Testis (tissue), 2 donors: ENCODE measurements at regions not wholly inside any gene's neighbourhood (a gene's known extent, or its start where the extent isn't known, plus 50 kb on each side); places are given as distances from the start of the nearest gene placed in this dataset.

ENCODE experiments used
- DNase-seq: peaks from one replicate; pipeline ENCODE4 v3.0.0-alpha.2; 2019
- H3K27ac ChIP-seq, 2 donors: fragments of 200-600 bp; sonication (generic); one replicate each; pipeline ENCODE4 v1.5.1; 2019
- H3K27me3 ChIP-seq: fragments of 200-600 bp; sonication (generic); one replicate; pipeline ENCODE4 v1.5.1; 2019
- H3K36me3 ChIP-seq: fragments of 200-600 bp; sonication (generic); one replicate; pipeline ENCODE4 v1.5.1; 2017; ENCODE audit warnings: low read depth; ENCODE audit errors: missing control alignments
- H3K4me1 ChIP-seq: fragments of 200-600 bp; sonication (generic); one replicate; pipeline ENCODE4 v1.5.1; 2019
- H3K4me3 ChIP-seq, 2 donors: fragments of 200-600 bp; sonication (generic); one replicate each; pipeline ENCODE4 v1.5.1; 2017 to 2019
- H3K9me3 ChIP-seq: fragments of 200-600 bp; sonication (generic); one replicate; pipeline ENCODE4 v1.5.1; 2017
- POLR2A ChIP-seq: fragments of 450-650 bp; IDR thresholded peaks from one replicate; pipeline ENCODE4 v1.6.1; 2017; ENCODE audit warnings: antibody characterized with exemption, mild to moderate bottlenecking, moderate library complexity
- WGBS, 2 donors: methylation state at CpG; one replicate each; pipeline ENCODE4 v1.1.5; 2018; 5-methylcytosine and 5-hydroxymethylcytosine counted together
- intact Hi-C: fragments of 100-400 bp; cut with DNase I; formaldehyde crosslinking; loops from one replicate; pipeline ENCODE4 v1.15.1; 2023; ENCODE audit warnings: low total_unique reads
- TF ChIP-seq, protein P1 (sequence below), 3 experiments: fragments of 450-650 bp in 2 of 3; fragments of 200-600 bp in 1 of 3; sonication (generic) in 1 of 3; IDR thresholded peaks; one replicate each; pipeline ENCODE4 v1.5.1; 2016 to 2019; ENCODE audit warnings: antibody characterized with exemption in 3 of 3, mild to moderate bottlenecking in 2 of 3, moderate library complexity in 1 of 3

DNA sequence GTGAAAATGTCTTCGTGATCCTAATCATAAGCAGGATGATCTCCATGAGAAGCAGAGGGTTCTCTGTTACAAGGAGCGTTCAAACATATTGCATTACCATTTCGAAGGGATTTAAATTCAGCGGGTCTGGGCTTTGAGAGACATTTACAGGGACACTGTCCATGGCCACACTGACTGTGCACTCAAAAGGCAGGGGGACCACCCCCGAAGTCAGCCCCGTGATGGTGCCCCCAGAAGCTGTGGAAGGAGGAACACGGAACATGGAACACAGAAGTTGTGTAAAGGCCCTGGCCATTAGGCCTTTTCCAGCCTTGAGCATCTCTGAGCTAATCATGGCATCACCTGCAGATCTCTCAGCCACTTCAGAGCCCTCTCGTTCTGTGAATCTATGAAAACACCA is 268.4 kb upstream of the MYT1L start:
- Histone ChIP-seq H3K9me3 (no peaks in the 10 kb centered on the region), H3K36me3 (no peaks in the 10 kb centered on the region), H3K27me3 (no peaks in the 10 kb centered on the region), H3K27ac (no peak overlapping the region), H3K4me1 (no peaks in the 10 kb centered on the region), H3K4me3 (no peak overlapping the region)
- no peak for TF ChIP-seq POLR2A
- TF ChIP-seq, protein P1, sequence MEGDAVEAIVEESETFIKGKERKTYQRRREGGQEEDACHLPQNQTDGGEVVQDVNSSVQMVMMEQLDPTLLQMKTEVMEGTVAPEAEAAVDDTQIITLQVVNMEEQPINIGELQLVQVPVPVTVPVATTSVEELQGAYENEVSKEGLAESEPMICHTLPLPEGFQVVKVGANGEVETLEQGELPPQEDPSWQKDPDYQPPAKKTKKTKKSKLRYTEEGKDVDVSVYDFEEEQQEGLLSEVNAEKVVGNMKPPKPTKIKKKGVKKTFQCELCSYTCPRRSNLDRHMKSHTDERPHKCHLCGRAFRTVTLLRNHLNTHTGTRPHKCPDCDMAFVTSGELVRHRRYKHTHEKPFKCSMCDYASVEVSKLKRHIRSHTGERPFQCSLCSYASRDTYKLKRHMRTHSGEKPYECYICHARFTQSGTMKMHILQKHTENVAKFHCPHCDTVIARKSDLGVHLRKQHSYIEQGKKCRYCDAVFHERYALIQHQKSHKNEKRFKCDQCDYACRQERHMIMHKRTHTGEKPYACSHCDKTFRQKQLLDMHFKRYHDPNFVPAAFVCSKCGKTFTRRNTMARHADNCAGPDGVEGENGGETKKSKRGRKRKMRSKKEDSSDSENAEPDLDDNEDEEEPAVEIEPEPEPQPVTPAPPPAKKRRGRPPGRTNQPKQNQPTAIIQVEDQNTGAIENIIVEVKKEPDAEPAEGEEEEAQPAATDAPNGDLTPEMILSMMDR (IDR thresholded peaks at IDR 0.05), result no peak
- 92 to 94% methylated on average over 8 of the region's 8 CpGs for WGBS, 2 donors
- DNase-seq, result no peak
- intact Hi-C loops, result no loop called here

DNA sequence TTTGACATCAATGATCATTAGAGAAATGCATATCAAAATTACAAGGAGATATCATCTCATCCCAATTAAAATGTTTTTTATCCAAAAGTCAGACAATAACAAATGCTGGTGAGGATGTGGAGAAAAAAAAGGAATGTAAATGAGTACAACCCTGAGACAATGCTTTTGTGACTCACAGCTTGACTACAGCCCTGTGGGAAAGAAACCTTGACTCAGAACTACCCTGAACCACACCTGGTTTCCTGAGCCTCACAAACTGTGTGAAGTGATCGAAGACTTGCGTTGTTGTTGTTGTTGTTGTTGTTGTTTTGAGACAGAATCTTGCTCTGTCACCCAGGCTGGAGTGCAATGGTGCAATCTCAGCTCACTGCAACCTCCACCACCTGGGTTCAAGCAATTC is 266.6 kb upstream of the MYT1L start:
- Histone ChIP-seq H3K4me1 (no peaks in the 10 kb centered on the region), H3K36me3 (no peaks in the 10 kb centered on the region), H3K27me3 (no peaks in the 10 kb centered on the region), H3K27ac (no peak overlapping the region), H3K4me3 (no peak overlapping the region), H3K9me3 (no peaks in the 10 kb centered on the region)
- 71 to 100% methylated on average over 2 of the region's 2 CpGs for WGBS, 2 donors
- intact Hi-C loops, result no loop called here
- TF ChIP-seq, protein P1 (IDR thresholded peaks at IDR 0.05), result no peak
- no peak for TF ChIP-seq POLR2A
- DNase-seq, result no peak

DNA sequence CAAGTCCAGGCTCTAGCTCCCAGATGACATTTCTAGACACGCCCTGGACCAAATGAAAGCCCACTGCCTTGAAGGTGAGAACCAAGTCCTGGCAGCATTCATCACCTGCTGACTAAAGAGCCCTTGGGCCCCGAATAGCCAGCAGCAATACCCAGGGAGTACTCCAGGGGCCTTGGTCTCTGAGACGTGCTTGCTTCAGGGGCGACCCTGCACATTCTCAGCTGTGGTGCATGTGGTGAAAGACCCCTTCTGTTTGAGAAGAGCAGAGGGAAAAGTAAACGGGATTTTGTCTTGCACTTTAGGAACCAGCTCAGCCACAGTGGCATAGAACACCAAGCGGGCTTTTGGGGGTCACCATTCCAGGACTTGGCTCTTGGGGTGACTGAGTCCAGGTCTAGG is 260.5 kb upstream of the MYT1L start:
- Histone ChIP-seq H3K27me3 (no peaks in the 10 kb centered on the region), H3K9me3 (no peaks in the 10 kb centered on the region), H3K4me1 (no peaks in the 10 kb centered on the region), H3K4me3 (no peak overlapping the region), H3K36me3 (no peaks in the 10 kb centered on the region), H3K27ac (no peak overlapping the region)
- intact Hi-C loops, result no loop called here
- DNase-seq, result no peak
- TF ChIP-seq POLR2A, result no peak
- TF ChIP-seq, protein P1 (IDR thresholded peaks at IDR 0.05), result no peak
- WGBS, 2 donors, result 76 to 86% methylated on average over 5 to 6 of the region's 6 CpGs

DNA sequence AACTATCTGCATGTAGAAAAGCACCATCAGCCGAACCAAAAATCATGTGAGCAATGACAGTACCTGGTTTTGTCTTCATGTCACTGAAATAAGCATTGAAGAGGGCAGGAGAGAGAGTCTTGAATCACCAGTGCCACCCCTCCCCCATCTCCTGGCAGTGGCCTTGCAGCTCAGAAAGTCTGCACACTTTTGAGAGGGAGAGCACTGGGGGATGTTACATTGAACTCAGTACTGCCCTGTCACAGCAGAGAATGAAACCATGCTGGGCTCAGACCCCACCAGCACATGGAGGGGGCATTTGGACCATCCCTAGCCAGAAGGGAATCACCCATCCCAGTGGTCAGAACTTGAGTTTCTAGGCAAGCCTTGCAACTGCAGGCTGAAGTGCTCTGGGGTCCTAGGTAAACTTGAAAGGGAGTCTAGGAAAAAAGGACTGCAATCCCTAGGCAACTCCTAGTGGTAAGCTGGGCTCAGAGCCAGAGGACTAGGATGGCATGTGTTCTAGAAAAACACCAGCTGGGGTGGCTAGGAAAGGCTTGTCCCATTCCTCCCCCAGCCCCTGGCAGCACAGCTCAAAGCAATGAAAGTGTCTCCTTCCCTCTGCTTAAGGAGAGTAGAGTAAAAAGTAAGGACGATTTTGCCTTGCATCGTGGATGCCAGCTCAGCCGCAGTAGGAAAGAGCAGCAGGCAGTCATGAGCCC is 259.9 kb upstream of the MYT1L start:
- TF ChIP-seq, protein P1 (IDR thresholded peaks at IDR 0.05), result no peak
- TF ChIP-seq POLR2A, result no peak
- Histone ChIP-seq H3K9me3 (no peaks in the 10 kb centered on the region), H3K4me1 (no peaks in the 10 kb centered on the region), H3K27ac (no peak overlapping the region), H3K4me3 (no peak overlapping the region), H3K36me3 (no peaks in the 10 kb centered on the region), H3K27me3 (no peaks in the 10 kb centered on the region)
- no peak for DNase-seq
- intact Hi-C loops, result no loop called here
- 81 to 89% methylated on average over 4 of the region's 4 CpGs for WGBS, 2 donors

DNA sequence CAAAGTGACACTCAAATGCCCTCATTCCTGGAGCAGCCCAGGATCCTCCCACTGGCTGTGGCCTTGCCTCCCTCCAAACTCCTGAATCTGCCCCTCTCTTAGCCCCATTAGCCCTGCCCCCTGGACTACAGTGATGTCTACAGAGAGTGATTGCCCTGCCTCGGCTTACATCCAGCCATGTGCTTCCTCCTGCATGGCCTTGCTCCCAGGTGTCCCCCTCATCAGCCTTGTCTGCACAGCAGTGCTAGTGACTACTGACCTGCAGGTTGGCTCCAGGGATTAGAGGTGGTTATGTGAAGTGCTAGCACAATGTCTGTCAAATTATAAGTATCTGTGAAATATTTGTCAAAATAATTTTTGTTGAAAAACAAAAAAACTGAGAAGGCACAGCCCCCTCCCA is 259.1 kb upstream of the MYT1L start:
- Histone ChIP-seq H3K27me3 (no peaks in the 10 kb centered on the region), H3K27ac (no peak overlapping the region), H3K4me1 (no peaks in the 10 kb centered on the region), H3K9me3 (no peaks in the 10 kb centered on the region), H3K36me3 (no peaks in the 10 kb centered on the region), H3K4me3 (no peak overlapping the region)
- no peak for TF ChIP-seq POLR2A
- TF ChIP-seq, protein P1 (IDR thresholded peaks at IDR 0.05), result no peak
- DNase-seq, result no peak
- intact Hi-C loops, result no loop called here
- 38 to 100% methylated on average over 1 of the region's 1 CpG for WGBS, 2 donors
